ENCODE measurements at regions not wholly inside any gene's neighbourhood (a gene's known extent, or its start where the extent isn't known, plus 50 kb on each side); places are given as distances from the start of the nearest gene placed in this dataset.
"Not testable (repeated sequence)": the region's sequence is repeated elsewhere in the genome, so short reads cannot be mapped to it uniquely, and the experiment has no call there.

GRCh38 chr16:66087308-66087707 is 279.2 kb upstream of the CDH5 start:
- DNase-seq, result no peak

GRCh38 chr16:66085651-66086050 is 280.8 kb upstream of the CDH5 start:
- no peak for DNase-seq

GRCh38 chr16:66084731-66085130 is 281.8 kb upstream of the CDH5 start:
- DNase-seq, result not testable (repeated sequence)

- DNase-seq, result no peak
Measured at GRCh38 chr16:66084306-66084705, 282.2 kb upstream of the CDH5 start.

GRCh38 chr16:66083171-66083570 is 283.3 kb upstream of the CDH5 start:
- DNase-seq, result no peak

- DNase-seq, result no peak
Measured at GRCh38 chr16:66082424-66082823, 284.1 kb upstream of the CDH5 start.

GRCh38 chr16:66081775-66082366 is 284.6 kb upstream of the CDH5 start:
- no peak for DNase-seq

GRCh38 chr16:66079671-66080334 is 286.7 kb upstream of the CDH5 start:
- no peak for DNase-seq

- peak; percentile 31 for DNase-seq
Measured at GRCh38 chr16:66070140-66070917, 296.2 kb upstream of the CDH5 start.

- DNase-seq, result no peak
Measured at GRCh38 chr16:66069587-66069986, 296.9 kb upstream of the CDH5 start.

- no peak for DNase-seq
Measured at GRCh38 chr16:66066404-66066803, 300.1 kb upstream of the CDH5 start.

- DNase-seq, result no peak
Measured at GRCh38 chr16:66065925-66066324, 300.6 kb upstream of the CDH5 start.

- DNase-seq, result no peak
Measured at GRCh38 chr16:66064801-66065530, 301.5 kb upstream of the CDH5 start.

GRCh38 chr16:66058832-66059231 is 307.7 kb upstream of the CDH5 start:
- no peak for DNase-seq

- DNase-seq, result no peak
Measured at GRCh38 chr16:66058172-66058691, 308.3 kb upstream of the CDH5 start.

GRCh38 chr16:66057057-66057456 is 309.4 kb upstream of the CDH5 start:
- no peak for DNase-seq

GRCh38 chr16:66054095-66054494 is 312.4 kb upstream of the CDH5 start:
- no peak for DNase-seq

GRCh38 chr16:66052745-66053144 is 313.7 kb upstream of the CDH5 start:
- no peak for DNase-seq

GRCh38 chr16:66050991-66051390 is 315.5 kb upstream of the CDH5 start:
- no peak for DNase-seq

- no peak for DNase-seq
Measured at GRCh38 chr16:66049865-66050264, 316.6 kb upstream of the CDH5 start.

GRCh38 chr16:66045626-66046025 is 320.9 kb upstream of the CDH5 start:
- no peak for DNase-seq

GRCh38 chr16:66044556-66044955 is 321.9 kb upstream of the CDH5 start:
- DNase-seq, result no peak

GRCh38 chr16:66044089-66044488 is 322.4 kb upstream of the CDH5 start:
- no peak for DNase-seq
